Head of caudate nucleus (tissue), 42 donors: ENCODE measurements at regions not wholly inside any gene's neighbourhood (a gene's known extent, or its start where the extent isn't known, plus 50 kb on each side); places are given as distances from the start of the nearest gene placed in this dataset.

Experiments used
- DNase-seq, 42 donors: peaks; one replicate each; pipeline versions ENCODE4 v3.0.0 to v3.0.0-alpha.2; 2020 to 2021; ENCODE audit warnings: mixed read lengths in 7 of 42
- intact Hi-C: fragments of 100-400 bp; cut with DNase I; formaldehyde crosslinking; loops from one replicate; pipeline ENCODE4 v1.15.0; 2022

GRCh38 chr1:208598021-208598420 is 353.8 kb upstream of the PLXNA2 start:
- intact Hi-C loops, result no loop called here
- no peak for DNase-seq

- intact Hi-C loops, result no loop called here
- DNase-seq, result no peak
Observed at GRCh38 chr1:208599063-208599462, 354.9 kb upstream of the PLXNA2 start.

DNA sequence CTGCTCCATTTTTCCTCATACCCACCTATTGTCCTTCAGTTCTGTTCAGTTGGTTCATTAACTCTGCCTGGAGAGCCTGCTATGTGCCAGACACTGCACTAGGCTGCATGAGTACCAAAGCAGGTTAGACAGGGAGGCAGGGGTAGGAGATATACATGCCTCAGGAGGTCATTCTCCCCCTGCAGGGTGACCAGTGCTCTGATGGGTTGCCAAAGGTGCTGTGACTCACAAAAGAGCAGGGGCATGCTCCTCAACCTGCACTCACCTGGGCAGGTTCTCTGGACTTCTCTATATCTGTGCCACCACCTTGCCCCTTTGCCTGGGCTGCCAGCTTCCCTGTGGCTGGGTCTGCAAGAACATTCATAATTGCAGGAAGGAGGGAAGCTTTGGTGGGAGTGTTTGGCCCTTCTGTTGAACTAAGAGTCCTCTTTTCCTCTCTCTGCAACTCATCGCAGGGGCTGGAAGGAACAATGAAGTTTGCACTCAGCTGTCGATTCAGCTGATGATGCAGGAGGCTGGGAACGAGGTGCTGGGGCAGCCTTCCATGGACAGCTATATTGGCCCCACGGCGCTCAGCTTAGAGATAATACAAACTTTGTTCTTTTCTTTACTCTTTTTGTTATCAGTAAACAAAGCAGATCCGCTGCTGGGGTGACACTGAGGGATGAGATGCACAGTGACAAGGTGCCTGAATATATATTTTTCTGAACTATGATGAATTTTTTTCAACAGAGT is 356.4 kb upstream of the PLXNA2 start:
- DNase-seq, result no peak
- intact Hi-C loops, result no loop called here

DNA sequence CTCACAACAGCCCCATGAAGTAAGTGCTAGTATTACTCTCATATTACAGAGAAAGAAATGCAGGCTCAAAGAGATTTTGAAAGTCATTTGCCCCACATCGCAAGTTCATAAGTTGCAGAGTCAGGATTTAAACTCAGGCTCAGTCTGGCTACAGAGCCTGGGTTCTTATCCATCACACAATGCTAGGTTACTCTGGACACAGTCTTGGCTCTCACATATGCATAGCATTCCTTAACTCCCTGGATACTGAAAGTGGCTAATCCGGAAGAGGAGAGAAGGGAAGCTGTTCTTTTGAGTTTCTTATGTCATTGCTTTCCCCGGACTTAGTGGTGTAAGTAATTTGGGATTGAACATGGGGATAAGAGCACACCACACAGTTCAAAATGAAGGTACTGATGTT is 357.4 kb upstream of the PLXNA2 start:
- DNase-seq, result no peak

GRCh38 chr1:208603721-208604120 is 359.5 kb upstream of the PLXNA2 start:
- DNase-seq, result no peak
- intact Hi-C loops, result no loop called here

More for the DNA sequence above, 357.4 kb upstream of the PLXNA2 start:
- intact Hi-C loops, result no loop called here

DNA sequence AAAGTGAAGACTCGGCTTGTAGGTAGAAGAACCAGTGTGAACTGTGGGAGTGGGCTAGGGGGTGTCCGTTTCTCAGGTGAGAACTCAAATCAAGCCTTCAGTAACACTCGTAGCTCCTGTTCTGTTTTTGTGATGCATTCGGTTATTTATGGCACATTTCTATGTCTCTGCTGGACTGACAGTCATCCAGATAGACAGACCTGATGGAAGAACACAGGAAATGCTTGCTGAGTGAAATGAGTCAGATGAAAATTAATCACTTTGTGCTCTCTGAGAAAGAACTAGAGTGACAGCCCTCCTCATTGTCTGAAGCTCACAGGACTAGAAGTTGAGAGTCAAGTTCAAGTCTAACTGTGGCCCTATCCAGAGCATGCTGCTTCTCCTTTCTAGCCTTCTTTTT is 360.1 kb upstream of the PLXNA2 start:
- no peak for DNase-seq
- intact Hi-C loops, result no loop called here

DNA sequence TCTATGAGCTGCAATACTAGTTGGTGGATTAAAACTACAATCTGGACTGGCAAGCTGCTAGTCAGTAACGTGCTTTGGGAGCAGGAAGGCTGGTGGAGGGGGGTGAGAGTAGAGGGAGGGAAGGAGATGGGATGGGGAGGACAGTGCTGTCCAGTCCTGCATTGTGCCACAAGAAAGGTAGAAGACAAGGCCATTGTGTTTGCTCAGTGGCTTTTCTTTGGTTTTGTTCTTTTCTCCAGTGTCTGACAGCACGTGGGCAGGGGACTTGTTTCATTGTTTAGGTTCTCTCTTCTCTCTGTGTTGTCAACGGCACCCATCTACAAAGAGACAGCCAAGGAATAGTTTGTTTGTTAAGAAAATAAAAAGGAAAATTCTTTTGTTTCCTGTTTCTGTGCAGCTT is 362.8 kb upstream of the PLXNA2 start:
- intact Hi-C loops, result no loop called here
- DNase-seq, result no peak

DNA sequence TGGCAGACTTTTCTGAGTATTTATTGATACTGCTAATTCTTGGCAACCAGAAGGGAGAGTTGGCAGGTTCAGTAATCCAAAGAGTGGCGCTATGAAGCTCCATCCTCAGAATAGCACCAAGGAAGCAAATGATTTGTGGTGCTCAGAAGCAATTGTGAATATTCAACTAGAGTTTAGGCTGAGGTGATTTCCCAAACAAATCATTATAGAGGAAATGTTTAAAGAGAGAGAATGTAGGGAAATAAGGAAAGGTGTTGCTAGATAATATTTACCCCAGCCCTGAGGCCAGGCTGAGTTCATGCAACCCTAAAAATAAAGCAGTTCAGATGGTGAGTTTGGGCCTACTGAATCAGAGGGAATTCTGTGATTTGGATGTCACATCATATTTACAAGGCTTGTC is 363.4 kb upstream of the PLXNA2 start:
- DNase-seq, result no peak
- intact Hi-C loops, result no loop called here

DNA sequence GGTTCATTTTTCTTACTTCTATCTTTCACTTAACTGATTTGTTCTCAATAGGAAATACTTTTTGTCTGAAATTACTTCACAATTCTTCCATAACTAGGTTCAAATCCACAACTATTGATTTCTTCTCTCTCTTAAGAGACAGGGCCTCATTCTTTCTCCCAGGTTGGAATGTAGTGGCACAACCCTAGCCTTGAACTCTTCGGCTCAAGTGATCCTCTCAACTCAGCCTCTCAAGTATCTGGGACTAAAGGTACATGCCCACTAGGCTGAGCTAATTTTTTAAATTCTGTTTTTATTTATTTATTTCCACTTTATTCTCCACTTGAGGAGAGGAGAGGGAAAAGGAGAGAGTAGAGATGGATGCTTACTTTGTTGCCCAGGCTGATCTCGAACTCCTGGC is 370.4 kb upstream of the PLXNA2 start:
- intact Hi-C loops, result no loop called here
- no peak for DNase-seq

- intact Hi-C loops, result no loop called here
- no peak for DNase-seq
Observed at GRCh38 chr1:208615371-208615770, 371.2 kb upstream of the PLXNA2 start.

- intact Hi-C loops, result no loop called here
Observed at GRCh38 chr1:208616776-208617175, 372.6 kb upstream of the PLXNA2 start.

DNA sequence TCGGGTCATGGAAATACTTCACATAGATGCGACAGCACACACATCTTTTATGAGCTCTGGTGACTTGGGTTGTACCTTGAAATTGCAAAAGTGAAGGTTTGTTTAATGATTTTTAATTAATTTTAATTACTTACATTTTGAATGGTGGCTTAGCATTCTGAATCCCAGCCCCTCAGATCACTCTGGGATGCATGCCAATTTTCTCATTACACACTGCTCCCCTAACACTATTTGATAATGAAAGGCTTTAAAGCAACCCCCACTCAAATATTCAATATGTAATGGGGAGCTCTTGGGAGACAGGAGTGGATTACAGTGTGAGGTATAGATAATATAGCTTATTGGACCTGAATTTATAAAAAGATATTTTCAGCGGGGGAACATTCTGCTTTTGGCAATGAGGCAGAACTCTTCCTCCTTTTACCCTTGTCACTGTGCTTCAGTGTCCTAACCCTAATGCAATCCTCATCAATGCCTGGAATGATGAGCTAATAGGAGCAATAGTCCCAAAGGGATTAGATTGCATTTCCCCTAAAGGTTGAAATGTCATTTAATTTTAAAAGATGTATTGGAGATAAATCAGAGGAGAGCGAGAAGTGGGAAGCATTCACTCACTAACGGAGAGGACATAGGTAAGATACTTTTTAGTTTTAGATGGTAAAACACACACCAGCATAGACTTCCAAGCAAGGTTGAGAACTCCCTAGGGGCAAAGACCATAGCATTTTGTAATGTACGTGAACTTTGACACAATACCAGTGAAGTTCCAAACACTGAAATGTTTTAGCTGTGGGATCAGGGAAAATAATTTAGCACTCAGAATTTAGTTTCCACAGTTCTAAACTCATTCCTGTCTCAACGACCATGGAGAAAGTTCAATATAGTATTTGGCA is 384.1 kb upstream of the PLXNA2 start:
- no peak for DNase-seq
- intact Hi-C loops, result no loop called here

More at GRCh38 chr1:208616776-208617175, 372.6 kb upstream of the PLXNA2 start:
- DNase-seq, result no peak

DNA sequence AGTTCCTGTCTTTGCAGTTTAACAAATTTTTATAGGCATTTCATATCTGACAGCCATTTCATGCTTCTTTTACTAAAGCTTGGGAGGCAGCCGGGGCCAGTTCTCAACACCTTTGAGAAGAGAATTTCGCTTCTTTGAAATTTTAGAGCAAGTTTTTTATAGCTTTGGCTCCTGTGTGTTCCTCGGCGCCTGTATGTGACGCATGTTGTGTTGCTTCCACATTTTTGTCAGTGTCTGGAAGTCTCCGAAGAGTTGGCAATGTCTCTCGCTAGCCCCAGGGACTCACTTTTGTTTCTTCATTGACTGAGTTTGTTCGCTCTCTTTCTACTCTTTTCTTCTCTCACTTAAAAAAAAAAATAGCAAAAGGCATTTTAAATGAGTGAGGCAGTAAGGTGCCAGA is 386.9 kb upstream of the PLXNA2 start:
- no peak for DNase-seq
- intact Hi-C loops, result no loop called here

DNA sequence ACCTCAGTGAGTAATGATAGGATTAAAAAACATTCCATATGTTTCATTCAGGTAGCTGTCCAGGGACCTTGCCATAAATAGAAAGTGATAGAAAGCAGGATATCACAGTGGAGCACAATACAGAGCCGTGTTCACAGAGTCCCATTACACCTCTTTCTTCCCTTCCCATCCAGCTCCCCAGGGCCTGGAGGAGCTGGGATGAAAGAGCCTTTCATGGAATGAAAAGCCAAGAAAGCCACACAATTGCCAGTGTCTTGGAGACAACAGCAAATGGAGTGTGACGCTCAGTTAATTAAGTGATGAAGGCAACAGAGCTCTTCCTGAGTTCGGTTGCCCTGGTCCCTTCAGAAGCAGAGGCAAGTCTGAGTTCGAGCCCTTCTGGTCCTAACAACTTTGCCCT is 387.3 kb upstream of the PLXNA2 start:
- intact Hi-C loops, result no loop called here
- DNase-seq, result no peak

- DNase-seq, result no peak
Observed at GRCh38 chr1:208634346-208635140, 390.4 kb upstream of the PLXNA2 start.

GRCh38 chr1:208637181-208637580 is 393.0 kb upstream of the PLXNA2 start:
- no peak for DNase-seq
- intact Hi-C loops, result no loop called here

More at GRCh38 chr1:208634346-208635140, 390.4 kb upstream of the PLXNA2 start:
- intact Hi-C loops, result no loop called here

DNA sequence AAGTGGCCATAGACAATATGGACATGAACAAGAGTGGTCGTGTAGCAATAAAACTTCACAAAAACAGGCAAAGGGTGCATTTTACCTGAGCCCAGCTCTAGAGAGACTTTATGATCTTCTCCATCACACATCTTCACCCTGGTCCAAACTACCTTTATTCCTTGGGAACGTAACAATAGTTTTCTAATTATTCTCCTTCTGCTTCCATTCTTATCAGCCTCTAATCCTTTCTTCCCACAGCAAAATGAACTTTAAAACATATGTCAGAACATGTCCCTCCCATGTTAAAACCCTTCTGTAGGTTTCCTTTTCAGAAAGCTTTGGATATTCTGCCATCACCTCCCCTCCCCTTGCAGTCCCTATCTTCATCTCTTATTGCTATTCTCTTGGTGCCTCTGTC is 395.2 kb upstream of the PLXNA2 start:
- intact Hi-C loops, result no loop called here
- DNase-seq, result no peak

GRCh38 chr1:208640295-208640694 is 396.1 kb upstream of the PLXNA2 start:
- DNase-seq, result peak in 1 of 42 donors; percentile 10
- intact Hi-C loops, result no loop called here

GRCh38 chr1:208641579-208642280 is 397.5 kb upstream of the PLXNA2 start:
- DNase-seq, result no peak
- intact Hi-C loops, result no loop called here
